Esophagus muscularis mucosa (tissue), 4 donors: ENCODE measurements at regions not wholly inside any gene's neighbourhood (a gene's known extent, or its start where the extent isn't known, plus 50 kb on each side); places are given as distances from the start of the nearest gene placed in this dataset.

ENCODE experiments used
- DNase-seq: peaks from one replicate; pipeline ENCODE4 v3.0.0-alpha.2; 2017; ENCODE audit errors: extremely low spot score
- H3K27ac ChIP-seq, 4 donors: fragments of 200-600 bp; sonication (generic); replicated peaks in 1 of 4; 1 replicate in 3 of 4; 2 replicates in 1 of 4; pipeline ENCODE4 v1.5.1; 2016 to 2019; ENCODE audit warnings: mild to moderate bottlenecking in 1 of 4
- H3K27me3 ChIP-seq, 4 donors: fragments of 200-600 bp; sonication (generic); one replicate each; pipeline versions ENCODE4 v1.5.1 to v1.6.0; 2016 to 2019
- H3K36me3 ChIP-seq, 4 donors: fragments of 200-600 bp; sonication (generic); one replicate each; pipeline ENCODE4 v1.5.1; 2016 to 2019
- H3K4me1 ChIP-seq, 4 donors: fragments of 200-600 bp; sonication (generic); one replicate each; pipeline ENCODE4 v1.5.1; 2016 to 2019
- H3K4me3 ChIP-seq, 4 donors: fragments of 200-600 bp; sonication (generic); 1 replicate in 2 of 4; 2 replicates in 2 of 4; pipeline ENCODE4 v1.5.1; 2016 to 2019; ENCODE audit warnings: mild to moderate bottlenecking in 4 of 4, moderate library complexity in 1 of 4
- H3K9me3 ChIP-seq, 4 donors: fragments of 200-600 bp; sonication (generic); 1 replicate in 3 of 4; 2 replicates in 1 of 4; pipeline ENCODE4 v1.5.1; 2016 to 2019
- CTCF ChIP-seq, 3 experiments: fragments of 200-600 bp in 2 of 3; fragments of 450-650 bp in 1 of 3; sonication (generic) in 2 of 3; IDR thresholded peaks; one replicate each; pipeline ENCODE4 v1.5.1; 2017 to 2019; ENCODE audit warnings: antibody characterized with exemption in 3 of 3, mild to moderate bottlenecking in 2 of 3, moderate library complexity in 1 of 3
- EP300 ChIP-seq: sonication (generic); formaldehyde crosslinking; IDR thresholded peaks from one replicate; pipeline ENCODE4 v1.6.1; 2017; ENCODE audit warnings: antibody characterized with exemption
- POLR2A ChIP-seq: fragments of 450-650 bp; IDR thresholded peaks from one replicate; pipeline ENCODE4 v1.6.1; 2017; ENCODE audit warnings: antibody characterized with exemption, moderate library complexity, mild to moderate bottlenecking, low read depth
- POLR2AphosphoS5 ChIP-seq, 2 donors: sonication (generic); formaldehyde crosslinking; IDR thresholded peaks; one replicate each; pipeline ENCODE4 v1.6.1; 2017; ENCODE audit warnings: antibody characterized with exemption in 2 of 2
- WGBS: methylation state at CpG from one replicate; pipeline ENCODE4 v1.1.5; 2018; 5-methylcytosine and 5-hydroxymethylcytosine counted together
- intact Hi-C: fragments of 100-400 bp; cut with DNase I; formaldehyde crosslinking; loops from one replicate; pipeline ENCODE4 v1.15.1; 2023

- Histone ChIP-seq H3K36me3 (no peaks in the 10 kb centered on the region), H3K4me3 (no peak overlapping the region), H3K27ac (no peak overlapping the region), H3K9me3 (no peaks in the 10 kb centered on the region), H3K27me3 (peaks cover 0 to 39% (median 9%) of the 10 kb centered on the region in 4 donors), H3K4me1 (peaks cover 0 to 22% (median 9%) of the 10 kb centered on the region in 4 donors)
- DNase-seq: no peak
- 89% methylated on average over 5 of the region's 15 CpGs for WGBS
- TF ChIP-seq POLR2AphosphoS5 (IDR thresholded peaks at IDR 0.05) (no peak), CTCF (IDR thresholded peaks at IDR 0.05) (no peak), POLR2A (no peak), EP300 (no peak)
- intact Hi-C loops: no loop called here
Observed at GRCh38 chr9:134502266-134502791, 139.3 kb upstream of the COL5A1 start.

GRCh38 chr9:134502809-134503211 is 138.8 kb upstream of the COL5A1 start:
- H3K4me3 ChIP-seq: no peak overlapping the region
- no peak overlapping the region for H3K27ac ChIP-seq
- no peaks in the 10 kb centered on the region for H3K36me3 ChIP-seq
- H3K4me1 ChIP-seq: peaks cover 0 to 22% (median 9%) of the 10 kb centered on the region in 4 donors
- intact Hi-C loops: no loop called here
- no peak for DNase-seq
- peaks cover 0 to 39% (median 9%) of the 10 kb centered on the region in 4 donors for H3K27me3 ChIP-seq
- H3K9me3 ChIP-seq: no peaks in the 10 kb centered on the region
- peak in 1 of 2 donors; percentile 6 for TF ChIP-seq POLR2AphosphoS5 (IDR thresholded peaks at IDR 0.05)
- TF ChIP-seq CTCF (IDR thresholded peaks at IDR 0.05): no peak
- no peak for TF ChIP-seq POLR2A
- TF ChIP-seq EP300: no peak
- 62% methylated on average over 3 of the region's 15 CpGs for WGBS

GRCh38 chr9:134503301-134504105 is 138.1 kb upstream of the COL5A1 start:
- Histone ChIP-seq H3K36me3 (no peaks in the 10 kb centered on the region), H3K27me3 (peaks cover 0 to 39% (median 9%) of the 10 kb centered on the region in 4 donors), H3K4me1 (peaks cover 0 to 22% (median 9%) of the 10 kb centered on the region in 4 donors), H3K4me3 (no peak overlapping the region), H3K27ac (no peak overlapping the region), H3K9me3 (no peaks in the 10 kb centered on the region)
- WGBS: 90% methylated on average over 8 of the region's 9 CpGs
- intact Hi-C loops: no loop called here
- no peak for DNase-seq
- TF ChIP-seq CTCF (IDR thresholded peaks at IDR 0.05): no peak

- Histone ChIP-seq H3K27me3 (peaks cover 0 to 39% (median 9%) of the 10 kb centered on the region in 4 donors), H3K27ac (no peak overlapping the region), H3K4me1 (peaks cover 0 to 22% (median 9%) of the 10 kb centered on the region in 4 donors), H3K9me3 (no peaks in the 10 kb centered on the region), H3K36me3 (no peaks in the 10 kb centered on the region), H3K4me3 (no peak overlapping the region)
- TF ChIP-seq EP300: no peak
- TF ChIP-seq CTCF (IDR thresholded peaks at IDR 0.05): no peak
- TF ChIP-seq POLR2A: no peak
- no peak for TF ChIP-seq POLR2AphosphoS5 (IDR thresholded peaks at IDR 0.05)
- 100% methylated on average over 1 of the region's 7 CpGs for WGBS
- intact Hi-C loops: no loop called here
- DNase-seq: no peak
Observed at GRCh38 chr9:134504106-134504385, 137.6 kb upstream of the COL5A1 start.

GRCh38 chr9:134505032-134505431 is 136.6 kb upstream of the COL5A1 start:
- TF ChIP-seq CTCF (IDR thresholded peaks at IDR 0.05) (no peak), POLR2AphosphoS5 (IDR thresholded peaks at IDR 0.05) (no peak), EP300 (no peak)
- Histone ChIP-seq H3K27me3 (peaks cover 0 to 39% (median 9%) of the 10 kb centered on the region in 4 donors), H3K9me3 (no peaks in the 10 kb centered on the region), H3K4me3 (no peak overlapping the region), H3K27ac (no peak overlapping the region), H3K4me1 (peaks cover 0 to 22% (median 9%) of the 10 kb centered on the region in 4 donors), H3K36me3 (no peaks in the 10 kb centered on the region)
- intact Hi-C loops: no loop called here
- 80% methylated on average over 10 of the region's 11 CpGs for WGBS
- DNase-seq: no peak
